ENCODE measurements at regions not wholly inside any gene's neighbourhood (a gene's known extent, or its start where the extent isn't known, plus 50 kb on each side); places are given as distances from the start of the nearest gene placed in this dataset.

- DNase-seq (ENCODE audit: low read depth) = no peak
Observed at GRCh38 chr13:70894258-70894657, 786.0 kb upstream of the KLHL1 start.

GRCh38 chr13:70893832-70894231 is 785.6 kb upstream of the KLHL1 start:
- DNase-seq (ENCODE audit: low read depth) = no peak

- DNase-seq (ENCODE audit: low read depth) = no peak
Observed at GRCh38 chr13:70890289-70890688, 782.0 kb upstream of the KLHL1 start.

- no peak for DNase-seq (ENCODE audit: low read depth)
Observed at GRCh38 chr13:70889163-70889562, 780.9 kb upstream of the KLHL1 start.

- no peak for DNase-seq (ENCODE audit: low read depth)
Observed at GRCh38 chr13:70884196-70884595, 775.9 kb upstream of the KLHL1 start.

GRCh38 chr13:70874636-70875035 is 766.4 kb upstream of the KLHL1 start:
- no peak for DNase-seq (ENCODE audit: low read depth)

- DNase-seq (ENCODE audit: low read depth) = no peak
Observed at GRCh38 chr13:70864731-70865130, 756.5 kb upstream of the KLHL1 start.

- DNase-seq (ENCODE audit: low read depth) = no peak
Observed at GRCh38 chr13:70856711-70857110, 748.5 kb upstream of the KLHL1 start.

- DNase-seq (ENCODE audit: low read depth) = no peak
Observed at GRCh38 chr13:70856025-70856424, 747.8 kb upstream of the KLHL1 start.

- DNase-seq (ENCODE audit: low read depth) = no peak
Observed at GRCh38 chr13:70849222-70849621, 741.0 kb upstream of the KLHL1 start.

- no peak for DNase-seq (ENCODE audit: low read depth)
Observed at GRCh38 chr13:70844391-70845108, 736.3 kb upstream of the KLHL1 start.

GRCh38 chr13:70842062-70842644 is 733.9 kb upstream of the KLHL1 start:
- DNase-seq (ENCODE audit: low read depth) = no peak

GRCh38 chr13:70841240-70842061 is 733.2 kb upstream of the KLHL1 start:
- DNase-seq (ENCODE audit: low read depth) = no peak

GRCh38 chr13:70835371-70835770 is 727.1 kb upstream of the KLHL1 start:
- no peak for DNase-seq (ENCODE audit: low read depth)

- DNase-seq (ENCODE audit: low read depth) = no peak
Observed at GRCh38 chr13:70829748-70830147, 721.5 kb upstream of the KLHL1 start.

GRCh38 chr13:70817576-70817975 is 709.3 kb upstream of the KLHL1 start:
- no peak for DNase-seq (ENCODE audit: low read depth)

GRCh38 chr13:70816853-70817252 is 708.6 kb upstream of the KLHL1 start:
- no peak for DNase-seq (ENCODE audit: low read depth)

GRCh38 chr13:70814684-70815083 is 706.4 kb upstream of the KLHL1 start:
- no peak for DNase-seq (ENCODE audit: low read depth)

- DNase-seq (ENCODE audit: low read depth) = no peak
Observed at GRCh38 chr13:70812481-70812880, 704.2 kb upstream of the KLHL1 start.

GRCh38 chr13:70809588-70809987 is 701.3 kb upstream of the KLHL1 start:
- DNase-seq (ENCODE audit: low read depth) = no peak

GRCh38 chr13:70798385-70798784 is 690.1 kb upstream of the KLHL1 start:
- DNase-seq (ENCODE audit: low read depth) = no peak

- DNase-seq (ENCODE audit: low read depth) = no peak
Observed at GRCh38 chr13:70795484-70795883, 687.2 kb upstream of the KLHL1 start.

GRCh38 chr13:70792121-70792520 is 683.9 kb upstream of the KLHL1 start:
- no peak for DNase-seq (ENCODE audit: low read depth)
